ENCODE measurements at regions not wholly inside any gene's neighbourhood (a gene's known extent, or its start where the extent isn't known, plus 50 kb on each side); places are given as distances from the start of the nearest gene placed in this dataset.

DNA sequence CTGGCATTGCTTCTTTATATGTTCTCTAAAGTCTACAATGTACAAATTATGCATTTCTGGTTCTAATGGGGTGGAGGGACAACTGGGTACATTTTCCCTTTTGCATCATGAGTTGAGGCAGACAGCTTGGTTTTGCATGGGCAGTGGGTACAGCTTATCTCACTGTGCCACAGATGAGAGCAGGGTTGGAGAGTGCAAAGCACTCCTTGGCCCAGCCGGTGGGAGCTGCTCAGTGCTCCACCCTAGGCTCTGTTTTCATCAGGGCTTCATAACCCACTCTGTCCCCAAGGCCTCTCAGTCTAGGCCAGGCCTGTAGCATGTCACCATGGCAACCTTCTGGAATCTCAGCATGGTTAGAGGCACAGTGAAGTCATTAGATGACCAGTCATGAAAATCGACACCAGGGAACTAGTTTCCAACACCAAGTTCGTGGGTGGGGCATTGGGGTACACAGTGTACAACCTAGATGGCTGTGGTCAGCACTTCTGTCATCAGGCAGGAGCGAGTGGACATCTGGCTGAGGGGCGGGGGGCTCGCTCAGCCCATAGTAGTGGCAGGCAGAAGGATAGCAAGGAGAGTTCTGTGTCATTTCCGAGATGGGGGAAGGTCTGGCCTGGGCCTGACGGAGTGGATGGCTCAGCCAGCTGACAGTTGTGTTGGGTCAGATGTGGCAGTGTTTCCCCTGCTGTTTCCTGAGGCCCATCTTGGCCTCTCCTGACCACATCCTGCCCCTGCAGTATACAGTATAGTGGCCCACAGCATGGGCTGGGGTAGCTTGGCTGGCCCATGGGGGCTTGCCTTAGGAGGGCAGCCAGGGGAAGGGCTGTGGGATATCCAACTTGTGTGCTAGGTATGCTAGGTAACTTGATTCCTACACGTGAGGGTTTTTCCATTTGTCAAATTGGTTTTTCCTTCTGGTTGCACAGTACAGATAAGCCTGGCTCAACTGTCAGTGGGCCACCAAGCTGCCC lies 75.7 kb upstream of the PRR23C start:
- DNase-seq (ENCODE audit: low read depth) = no peak
- no peak overlapping the region for H3K4me3 ChIP-seq (ENCODE audit: low read depth, low read length)
- TF ChIP-seq, protein P1, sequence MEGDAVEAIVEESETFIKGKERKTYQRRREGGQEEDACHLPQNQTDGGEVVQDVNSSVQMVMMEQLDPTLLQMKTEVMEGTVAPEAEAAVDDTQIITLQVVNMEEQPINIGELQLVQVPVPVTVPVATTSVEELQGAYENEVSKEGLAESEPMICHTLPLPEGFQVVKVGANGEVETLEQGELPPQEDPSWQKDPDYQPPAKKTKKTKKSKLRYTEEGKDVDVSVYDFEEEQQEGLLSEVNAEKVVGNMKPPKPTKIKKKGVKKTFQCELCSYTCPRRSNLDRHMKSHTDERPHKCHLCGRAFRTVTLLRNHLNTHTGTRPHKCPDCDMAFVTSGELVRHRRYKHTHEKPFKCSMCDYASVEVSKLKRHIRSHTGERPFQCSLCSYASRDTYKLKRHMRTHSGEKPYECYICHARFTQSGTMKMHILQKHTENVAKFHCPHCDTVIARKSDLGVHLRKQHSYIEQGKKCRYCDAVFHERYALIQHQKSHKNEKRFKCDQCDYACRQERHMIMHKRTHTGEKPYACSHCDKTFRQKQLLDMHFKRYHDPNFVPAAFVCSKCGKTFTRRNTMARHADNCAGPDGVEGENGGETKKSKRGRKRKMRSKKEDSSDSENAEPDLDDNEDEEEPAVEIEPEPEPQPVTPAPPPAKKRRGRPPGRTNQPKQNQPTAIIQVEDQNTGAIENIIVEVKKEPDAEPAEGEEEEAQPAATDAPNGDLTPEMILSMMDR (IDR thresholded peaks at IDR 0.05; ENCODE audit: low read depth, low read length, missing control alignments) = no peak

DNA sequence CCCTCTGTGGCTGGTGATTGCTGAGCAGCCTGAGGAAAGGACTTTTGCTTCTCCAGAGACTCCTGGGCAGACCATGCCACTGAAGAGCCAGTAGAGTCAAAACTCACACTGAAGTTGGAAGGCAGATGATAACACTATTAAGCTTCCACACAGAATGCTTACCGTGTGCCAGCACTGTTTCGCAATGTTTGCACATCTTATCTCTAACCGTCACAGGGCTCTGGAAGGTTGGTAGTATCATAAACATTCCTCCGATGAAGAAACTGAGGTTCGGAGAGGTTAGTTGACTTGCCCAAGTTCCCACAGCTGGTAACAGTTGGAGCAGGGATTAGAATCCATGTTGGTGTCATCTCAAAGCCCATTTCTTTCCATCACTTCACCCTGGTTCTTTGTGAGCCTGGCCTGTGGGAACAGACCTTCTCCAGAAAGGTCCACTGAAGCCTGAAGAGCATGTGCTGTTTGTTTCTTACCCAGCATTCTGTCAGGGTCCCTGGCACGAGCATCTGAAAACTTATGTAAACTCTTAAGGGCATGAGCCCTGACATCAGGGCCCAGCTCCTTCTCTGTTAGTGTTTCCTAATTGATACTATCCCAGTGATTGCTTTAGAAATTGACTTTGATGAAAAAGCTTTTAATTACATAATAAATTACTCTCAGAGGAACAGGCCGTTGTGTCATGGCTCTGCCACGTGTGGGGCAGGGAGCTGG lies 77.0 kb upstream of the PRR23C start:
- H3K4me3 ChIP-seq (ENCODE audit: low read depth, low read length) = no peak overlapping the region
- no peak for DNase-seq (ENCODE audit: low read depth)
- TF ChIP-seq, protein P1 (IDR thresholded peaks at IDR 0.05; ENCODE audit: low read depth, low read length, missing control alignments) = no peak

DNA sequence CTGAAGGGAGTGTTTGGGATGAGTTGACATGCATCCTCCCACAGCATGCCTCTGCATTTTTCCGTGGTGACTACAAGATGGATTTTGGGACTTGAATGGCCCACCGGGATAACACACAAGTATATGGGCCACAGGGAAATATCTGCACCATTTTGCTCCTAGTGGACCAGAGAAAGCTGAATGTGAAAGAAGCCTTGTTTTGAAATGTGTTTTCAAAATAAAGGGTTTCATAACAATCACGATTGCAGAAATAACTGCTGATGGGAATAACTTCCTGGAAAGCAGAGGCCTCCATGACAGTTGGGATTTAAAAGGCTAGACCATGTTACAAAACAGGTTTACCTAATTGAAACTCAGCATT lies 77.5 kb upstream of the PRR23C start:
- TF ChIP-seq, protein P1 (IDR thresholded peaks at IDR 0.05; ENCODE audit: low read depth, low read length, missing control alignments) = no peak
- H3K4me3 ChIP-seq (ENCODE audit: low read depth, low read length) = no peak overlapping the region
- no peak for DNase-seq (ENCODE audit: low read depth)

DNA sequence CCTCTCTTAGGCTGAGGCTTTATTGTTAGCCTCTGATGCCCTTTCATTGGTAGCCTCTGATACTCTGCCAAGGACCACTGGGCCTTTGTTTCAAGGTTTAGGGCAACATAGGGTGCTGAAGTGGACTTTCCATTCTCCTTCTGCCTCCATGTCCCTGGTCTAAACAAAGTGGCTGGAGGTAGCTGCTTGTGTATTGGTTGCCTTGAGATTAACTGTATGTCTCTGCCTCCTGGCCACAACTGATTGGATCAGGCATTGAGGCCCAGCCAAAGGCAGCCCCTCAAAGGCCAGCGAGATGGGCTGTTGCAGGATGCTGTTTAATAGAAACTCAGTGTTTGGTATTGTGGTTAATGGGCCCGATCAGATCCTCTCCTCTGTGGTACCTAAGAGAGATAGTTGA lies 77.9 kb upstream of the PRR23C start:
- no peak overlapping the region for H3K4me3 ChIP-seq (ENCODE audit: low read depth, low read length)
- TF ChIP-seq, protein P1 (IDR thresholded peaks at IDR 0.05; ENCODE audit: low read depth, low read length, missing control alignments) = no peak
- DNase-seq (ENCODE audit: low read depth) = no peak

DNA sequence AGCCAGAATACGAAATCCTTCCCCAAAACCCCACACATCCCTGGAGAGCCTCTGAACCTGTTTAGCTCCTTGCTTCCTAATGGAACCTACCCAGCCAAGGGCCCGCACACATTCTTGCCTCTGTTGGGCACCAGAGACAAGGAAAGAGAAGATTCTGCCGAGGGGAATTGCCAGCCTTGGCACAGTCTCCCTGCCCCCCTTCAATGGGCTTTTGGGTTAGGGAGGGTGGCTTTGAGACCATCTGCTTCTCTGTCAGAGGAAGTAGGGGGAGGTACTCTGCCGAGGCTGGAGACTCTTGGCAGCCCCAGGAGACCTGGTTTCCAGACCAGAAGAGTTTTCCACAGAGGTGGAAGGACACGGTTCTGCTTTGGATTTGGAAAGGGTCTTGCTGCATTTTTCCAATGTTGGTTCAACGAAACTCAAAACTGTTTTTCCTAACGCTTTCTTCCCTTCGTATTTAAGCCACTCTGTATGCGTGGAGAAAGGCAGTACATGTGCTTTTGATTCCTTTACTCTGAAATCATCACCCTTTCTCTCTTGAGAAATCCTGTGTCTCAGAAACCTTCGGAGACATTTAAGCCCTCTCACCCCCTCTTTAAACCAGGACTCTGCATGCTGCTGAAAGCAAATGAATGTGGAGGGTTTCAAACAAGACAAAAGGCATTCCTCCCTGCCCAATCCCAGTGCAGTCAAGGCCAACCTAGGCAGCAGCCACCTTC lies 78.8 kb upstream of the PRR23C start:
- no peak overlapping the region for H3K4me3 ChIP-seq (ENCODE audit: low read depth, low read length)
- TF ChIP-seq, protein P1 (IDR thresholded peaks at IDR 0.05; ENCODE audit: low read depth, low read length, missing control alignments) = no peak
- DNase-seq (ENCODE audit: low read depth) = no peak

DNA sequence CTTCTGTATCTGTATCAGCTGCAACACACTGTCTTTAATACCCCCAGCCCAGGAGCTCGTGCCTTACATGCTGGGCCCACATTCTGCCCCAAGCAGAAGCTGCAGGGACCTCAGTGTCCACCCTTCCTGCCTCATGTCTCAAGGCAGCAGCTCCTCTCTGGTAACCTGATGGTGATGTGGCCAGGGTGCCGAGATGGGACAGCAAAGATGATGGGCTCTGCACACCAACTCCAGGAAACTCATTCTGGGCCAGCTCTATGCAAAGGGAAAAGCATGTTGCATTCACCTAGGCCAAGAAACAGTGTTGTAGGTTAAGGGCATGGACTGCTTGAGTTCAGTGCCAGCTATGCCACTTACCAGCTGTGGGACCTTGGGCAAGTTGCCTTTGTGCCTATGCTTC lies 79.5 kb upstream of the PRR23C start:
- DNase-seq (ENCODE audit: low read depth) = no peak
- TF ChIP-seq, protein P1 (IDR thresholded peaks at IDR 0.05; ENCODE audit: low read depth, low read length, missing control alignments) = no peak
- H3K4me3 ChIP-seq (ENCODE audit: low read depth, low read length) = no peak overlapping the region
